ENCODE measurements at regions not wholly inside any gene's neighbourhood (a gene's known extent, or its start where the extent isn't known, plus 50 kb on each side); places are given as distances from the start of the nearest gene placed in this dataset.

DNA sequence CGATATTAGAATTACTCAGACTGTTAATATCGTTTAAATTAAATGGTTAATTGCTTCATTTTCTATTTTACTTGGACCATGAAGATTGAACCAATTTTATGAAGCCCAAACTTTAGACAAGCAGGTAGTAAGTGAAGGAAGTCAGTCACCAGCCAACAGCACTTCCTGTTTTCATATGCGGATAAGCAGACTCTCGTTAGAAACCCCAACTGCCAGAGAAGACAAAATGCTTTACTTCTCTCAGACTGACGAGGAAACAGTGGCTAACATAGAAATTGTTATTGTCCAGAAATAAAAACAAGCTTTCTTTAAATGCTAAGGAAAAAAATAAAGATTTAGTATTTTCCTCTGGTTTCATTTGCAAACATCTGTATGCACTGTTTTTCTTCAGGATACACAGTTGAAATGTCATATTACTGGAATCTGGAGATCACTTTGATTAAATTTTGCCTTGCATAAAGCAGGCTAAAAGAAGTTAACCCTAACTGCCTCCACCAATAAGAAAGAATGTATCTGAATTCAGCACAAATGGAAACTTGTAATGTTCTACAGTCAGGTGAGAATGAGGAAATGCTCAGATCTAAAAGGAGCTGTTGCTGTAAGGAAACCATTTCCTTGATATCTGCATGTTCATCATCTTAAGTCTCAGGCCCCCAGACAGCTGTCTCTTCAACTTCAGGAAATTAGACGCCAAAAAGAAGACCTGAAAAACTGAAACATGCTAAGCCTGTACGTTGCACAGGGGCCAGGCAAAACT lies 129.8 kb upstream of the SAMSN1 start:
- FAIRE-seq (peak; percentile 41), DNase-seq (ENCODE audit: low read depth, low spot score) (peak; percentile 48), ATAC-seq (peak; percentile 84)
- in situ Hi-C loops (cut with MboI) (no loop called here), intact Hi-C loops (cut with micrococcal nuclease; ENCODE audit: unreplicated experiment) (no loop called here)
- H3K9me3 ChIP-seq (replicated peaks; ENCODE audit: control insufficient read depth, insufficient read depth, low read length), result peaks cover 2% of the 10 kb centered on the region; the same call in 2 of the 3 replicates
- ChIA-PET SMC1A (ENCODE audit: uncharacterized antibody, unreplicated experiment) (interaction anchor here (0.7 to 5.9 kb wide), 18 partner anchors 9 to 236 kb away, joined by 3 to 33 read pairs (median 3); no protein-coding TSS in a partner anchor), RAD21 (ENCODE audit: unreplicated experiment) (interaction anchor here (1.0 to 2.7 kb wide), 7 partner anchors 12 to 222 kb away, joined by 3 to 9 read pairs (median 7); no protein-coding TSS in a partner anchor), POLR2A (interaction anchor here (1.0 to 1.2 kb wide), 2 partner anchors 9 to 11 kb away, joined by 3 to 6 read pairs; no protein-coding TSS in a partner anchor), CTCF (interaction anchor here (0.6 to 2.8 kb wide), 9 partner anchors 9 to 222 kb away, joined by 3 to 8 read pairs (median 3); no protein-coding TSS in a partner anchor)
- H4K20me1 ChIP-seq (ENCODE audit: control insufficient read depth, insufficient read depth), result no peaks in the 10 kb centered on the region
- no peaks in the 10 kb centered on the region for H3K79me2 ChIP-seq (ENCODE audit: control insufficient read depth, insufficient read depth, low read length)
- H3K27me3 ChIP-seq (replicated peaks in 1 of 2; ENCODE audit: control insufficient read depth in 2 of 2, insufficient read depth in 2 of 2, low read length in 1 of 2), result no peaks in the 10 kb centered on the region
- no peaks in the 10 kb centered on the region for H3K36me3 ChIP-seq (ENCODE audit: control insufficient read depth in 2 of 2, insufficient read depth in 2 of 2, low read length in 1 of 2)
- peak overlapping the region; percentile 79 for H3K27ac ChIP-seq (ENCODE audit: control insufficient read depth, insufficient read depth)
- peaks cover 26% of the 10 kb centered on the region for H3K4me1 ChIP-seq (ENCODE audit: control insufficient read depth, insufficient read depth, low read length)
- peak overlapping the region; percentile 68 for H2AFZ ChIP-seq (ENCODE audit: control insufficient read depth, low read depth, low read length)
- no TSS peak for BruUV-seq (replicated peaks)
- peak overlapping the region; percentile 40 for H3K9ac ChIP-seq (ENCODE audit: control insufficient read depth, insufficient read depth, low read length)
- H3K4me2 ChIP-seq (ENCODE audit: control insufficient read depth, insufficient read depth), result peak overlapping the region; percentile 32
- peak overlapping the region; percentile 48; the same call in 1 of the 2 replicates for H3K4me3 ChIP-seq
- WGBS (ENCODE audit: insufficient coverage, insufficient replicate concordance, low lambda C conversion rate, missing lambda C conversion rate), result 9% methylated on average over 7 of the region's 7 CpGs
- TF ChIP-seq TBL1XR1 (IDR thresholded peaks at IDR 0.05; ENCODE audit: low read depth, low read length) (no peak), ZNF622 (IDR thresholded peaks at IDR 0.05) (no peak), MTA2 (IDR thresholded peaks at IDR 0.05; ENCODE audit: low read depth) (no peak), MEF2A (IDR thresholded peaks at IDR 0.05; ENCODE audit: insufficient read depth, low read depth, low read length) (0 out of 2 replicates have a peak, but pooled peaks have one; percentile 3), PAX5 (IDR thresholded peaks at IDR 0.05; ENCODE audit: borderline replicate concordance, low read depth, low read length) (no peak), LARP7 (IDR thresholded peaks at IDR 0.05) (no peak), ZNF274 (IDR thresholded peaks at IDR 0.05; ENCODE audit: insufficient read depth, insufficient read length) (no peak), NR2C1 (IDR thresholded peaks at IDR 0.05) (no peak)
- TF ChIP-seq, protein P1, sequence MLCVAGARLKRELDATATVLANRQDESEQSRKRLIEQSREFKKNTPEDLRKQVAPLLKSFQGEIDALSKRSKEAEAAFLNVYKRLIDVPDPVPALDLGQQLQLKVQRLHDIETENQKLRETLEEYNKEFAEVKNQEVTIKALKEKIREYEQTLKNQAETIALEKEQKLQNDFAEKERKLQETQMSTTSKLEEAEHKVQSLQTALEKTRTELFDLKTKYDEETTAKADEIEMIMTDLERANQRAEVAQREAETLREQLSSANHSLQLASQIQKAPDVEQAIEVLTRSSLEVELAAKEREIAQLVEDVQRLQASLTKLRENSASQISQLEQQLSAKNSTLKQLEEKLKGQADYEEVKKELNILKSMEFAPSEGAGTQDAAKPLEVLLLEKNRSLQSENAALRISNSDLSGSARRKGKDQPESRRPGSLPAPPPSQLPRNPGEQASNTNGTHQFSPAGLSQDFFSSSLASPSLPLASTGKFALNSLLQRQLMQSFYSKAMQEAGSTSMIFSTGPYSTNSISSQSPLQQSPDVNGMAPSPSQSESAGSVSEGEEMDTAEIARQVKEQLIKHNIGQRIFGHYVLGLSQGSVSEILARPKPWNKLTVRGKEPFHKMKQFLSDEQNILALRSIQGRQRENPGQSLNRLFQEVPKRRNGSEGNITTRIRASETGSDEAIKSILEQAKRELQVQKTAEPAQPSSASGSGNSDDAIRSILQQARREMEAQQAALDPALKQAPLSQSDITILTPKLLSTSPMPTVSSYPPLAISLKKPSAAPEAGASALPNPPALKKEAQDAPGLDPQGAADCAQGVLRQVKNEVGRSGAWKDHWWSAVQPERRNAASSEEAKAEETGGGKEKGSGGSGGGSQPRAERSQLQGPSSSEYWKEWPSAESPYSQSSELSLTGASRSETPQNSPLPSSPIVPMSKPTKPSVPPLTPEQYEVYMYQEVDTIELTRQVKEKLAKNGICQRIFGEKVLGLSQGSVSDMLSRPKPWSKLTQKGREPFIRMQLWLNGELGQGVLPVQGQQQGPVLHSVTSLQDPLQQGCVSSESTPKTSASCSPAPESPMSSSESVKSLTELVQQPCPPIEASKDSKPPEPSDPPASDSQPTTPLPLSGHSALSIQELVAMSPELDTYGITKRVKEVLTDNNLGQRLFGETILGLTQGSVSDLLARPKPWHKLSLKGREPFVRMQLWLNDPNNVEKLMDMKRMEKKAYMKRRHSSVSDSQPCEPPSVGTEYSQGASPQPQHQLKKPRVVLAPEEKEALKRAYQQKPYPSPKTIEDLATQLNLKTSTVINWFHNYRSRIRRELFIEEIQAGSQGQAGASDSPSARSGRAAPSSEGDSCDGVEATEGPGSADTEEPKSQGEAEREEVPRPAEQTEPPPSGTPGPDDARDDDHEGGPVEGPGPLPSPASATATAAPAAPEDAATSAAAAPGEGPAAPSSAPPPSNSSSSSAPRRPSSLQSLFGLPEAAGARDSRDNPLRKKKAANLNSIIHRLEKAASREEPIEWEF (IDR thresholded peaks at IDR 0.05; ENCODE audit: insufficient replicate concordance, low read depth, low read length), result no peak
- TF ChIP-seq, protein P2, sequence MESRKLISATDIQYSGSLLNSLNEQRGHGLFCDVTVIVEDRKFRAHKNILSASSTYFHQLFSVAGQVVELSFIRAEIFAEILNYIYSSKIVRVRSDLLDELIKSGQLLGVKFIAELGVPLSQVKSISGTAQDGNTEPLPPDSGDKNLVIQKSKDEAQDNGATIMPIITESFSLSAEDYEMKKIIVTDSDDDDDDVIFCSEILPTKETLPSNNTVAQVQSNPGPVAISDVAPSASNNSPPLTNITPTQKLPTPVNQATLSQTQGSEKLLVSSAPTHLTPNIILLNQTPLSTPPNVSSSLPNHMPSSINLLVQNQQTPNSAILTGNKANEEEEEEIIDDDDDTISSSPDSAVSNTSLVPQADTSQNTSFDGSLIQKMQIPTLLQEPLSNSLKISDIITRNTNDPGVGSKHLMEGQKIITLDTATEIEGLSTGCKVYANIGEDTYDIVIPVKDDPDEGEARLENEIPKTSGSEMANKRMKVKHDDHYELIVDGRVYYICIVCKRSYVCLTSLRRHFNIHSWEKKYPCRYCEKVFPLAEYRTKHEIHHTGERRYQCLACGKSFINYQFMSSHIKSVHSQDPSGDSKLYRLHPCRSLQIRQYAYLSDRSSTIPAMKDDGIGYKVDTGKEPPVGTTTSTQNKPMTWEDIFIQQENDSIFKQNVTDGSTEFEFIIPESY (IDR thresholded peaks at IDR 0.05), result no peak
- TF ChIP-seq, protein P3, sequence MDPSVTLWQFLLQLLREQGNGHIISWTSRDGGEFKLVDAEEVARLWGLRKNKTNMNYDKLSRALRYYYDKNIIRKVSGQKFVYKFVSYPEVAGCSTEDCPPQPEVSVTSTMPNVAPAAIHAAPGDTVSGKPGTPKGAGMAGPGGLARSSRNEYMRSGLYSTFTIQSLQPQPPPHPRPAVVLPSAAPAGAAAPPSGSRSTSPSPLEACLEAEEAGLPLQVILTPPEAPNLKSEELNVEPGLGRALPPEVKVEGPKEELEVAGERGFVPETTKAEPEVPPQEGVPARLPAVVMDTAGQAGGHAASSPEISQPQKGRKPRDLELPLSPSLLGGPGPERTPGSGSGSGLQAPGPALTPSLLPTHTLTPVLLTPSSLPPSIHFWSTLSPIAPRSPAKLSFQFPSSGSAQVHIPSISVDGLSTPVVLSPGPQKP (IDR thresholded peaks at IDR 0.05; ENCODE audit: low read depth, low read length), result no peak; the same call in 1 of the 2 replicates
- TF ChIP-seq, protein P4, sequence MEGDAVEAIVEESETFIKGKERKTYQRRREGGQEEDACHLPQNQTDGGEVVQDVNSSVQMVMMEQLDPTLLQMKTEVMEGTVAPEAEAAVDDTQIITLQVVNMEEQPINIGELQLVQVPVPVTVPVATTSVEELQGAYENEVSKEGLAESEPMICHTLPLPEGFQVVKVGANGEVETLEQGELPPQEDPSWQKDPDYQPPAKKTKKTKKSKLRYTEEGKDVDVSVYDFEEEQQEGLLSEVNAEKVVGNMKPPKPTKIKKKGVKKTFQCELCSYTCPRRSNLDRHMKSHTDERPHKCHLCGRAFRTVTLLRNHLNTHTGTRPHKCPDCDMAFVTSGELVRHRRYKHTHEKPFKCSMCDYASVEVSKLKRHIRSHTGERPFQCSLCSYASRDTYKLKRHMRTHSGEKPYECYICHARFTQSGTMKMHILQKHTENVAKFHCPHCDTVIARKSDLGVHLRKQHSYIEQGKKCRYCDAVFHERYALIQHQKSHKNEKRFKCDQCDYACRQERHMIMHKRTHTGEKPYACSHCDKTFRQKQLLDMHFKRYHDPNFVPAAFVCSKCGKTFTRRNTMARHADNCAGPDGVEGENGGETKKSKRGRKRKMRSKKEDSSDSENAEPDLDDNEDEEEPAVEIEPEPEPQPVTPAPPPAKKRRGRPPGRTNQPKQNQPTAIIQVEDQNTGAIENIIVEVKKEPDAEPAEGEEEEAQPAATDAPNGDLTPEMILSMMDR (IDR thresholded peaks at IDR 0.05 in 2 of 3, conservative IDR thresholded peaks at IDR 0.05 in 1 of 3; ENCODE audit: control insufficient read depth in 2 of 3, extremely low read depth in 1 of 3, insufficient read depth in 1 of 3, low read depth in 3 of 3, low read length in 3 of 3), result no peak
